Transverse colon (tissue), 4 donors: ENCODE measurements at regions not wholly inside any gene's neighbourhood (a gene's known extent, or its start where the extent isn't known, plus 50 kb on each side); places are given as distances from the start of the nearest gene placed in this dataset.

ENCODE experiments used
- DNase-seq: peaks from one replicate; pipeline ENCODE4 v3.0.0-alpha.2; 2019
- H3K27ac ChIP-seq, 4 donors: fragments of 200-600 bp; sonication (generic); 2 replicates each; pipeline ENCODE4 v1.5.1; 2016 to 2018; ENCODE audit warnings: inconsistent platforms in 4 of 4
- H3K27me3 ChIP-seq: fragments of 200-600 bp; sonication (generic); 2 replicates; pipeline ENCODE4 v1.5.1; 2017; ENCODE audit warnings: inconsistent platforms
- H3K36me3 ChIP-seq, 4 donors: fragments of 200-600 bp; sonication (generic); 2 replicates each; pipeline ENCODE4 v1.5.1; 2017 to 2019; ENCODE audit warnings: inconsistent platforms in 4 of 4
- H3K4me1 ChIP-seq, 4 donors: fragments of 200-600 bp; sonication (generic); 2 replicates each; pipeline ENCODE4 v1.5.1; 2017 to 2020; ENCODE audit warnings: inconsistent platforms in 4 of 4
- H3K4me3 ChIP-seq, 4 donors: fragments of 200-600 bp; sonication (generic); 1 replicate in 1 of 4; 2 replicates in 3 of 4; pipeline versions ENCODE4 v1.5.1 to v1.6.1; 2017 to 2019; ENCODE audit warnings: inconsistent platforms in 4 of 4
- H3K9me3 ChIP-seq, 2 donors: fragments of 200-600 bp; sonication (generic); 2 replicates each; pipeline ENCODE4 v1.5.1; 2017 to 2019; ENCODE audit warnings: inconsistent platforms in 2 of 2
- EP300 ChIP-seq: sonication (generic); formaldehyde crosslinking; IDR thresholded peaks from one replicate; pipeline ENCODE4 v1.6.1; 2017; ENCODE audit warnings: antibody characterized with exemption, low read depth
- POLR2A ChIP-seq: fragments of 450-650 bp; IDR thresholded peaks from one replicate; pipeline ENCODE4 v1.6.1; 2016; ENCODE audit warnings: antibody characterized with exemption, mild to moderate bottlenecking, moderate library complexity
- POLR2AphosphoS5 ChIP-seq, 3 donors: sonication (generic); formaldehyde crosslinking; IDR thresholded peaks; one replicate each; pipeline ENCODE4 v1.6.1; 2016; ENCODE audit warnings: antibody characterized with exemption in 3 of 3
- WGBS, 2 donors: methylation state at CpG; one replicate each; pipeline ENCODE4 v1.1.5; 2018; ENCODE audit warnings: low coverage in 1 of 2; 5-methylcytosine and 5-hydroxymethylcytosine counted together
- in situ Hi-C, 4 donors: fragments of 200-750 bp; cut with MboI; loops; one replicate each; pipeline versions ENCODE4 v1.15.0 to v1.15.1; 2017; ENCODE audit warnings: low sequenced_read_pairs in 3 of 4, low pct_ligation_motif_present in 1 of 4, low pct_unique_long_range_greater_than_20kb in 1 of 4
- intact Hi-C: fragments of 100-400 bp; cut with DNase I; formaldehyde crosslinking; loops from one replicate; pipeline ENCODE4 v1.15.1; 2023; ENCODE audit warnings: low total_unique reads
- TF ChIP-seq, protein P1 (sequence below), 5 experiments: fragments of 200-600 bp in 3 of 5; fragments of 450-650 bp in 2 of 5; sonication (generic) in 3 of 5; IDR thresholded peaks; 1 replicate in 2 of 5; 2 replicates in 3 of 5; pipeline ENCODE4 v1.5.1; 2016 to 2017; ENCODE audit warnings: antibody characterized with exemption in 5 of 5, inconsistent platforms in 3 of 5, mild to moderate bottlenecking in 2 of 5, moderate library complexity in 1 of 5

DNA sequence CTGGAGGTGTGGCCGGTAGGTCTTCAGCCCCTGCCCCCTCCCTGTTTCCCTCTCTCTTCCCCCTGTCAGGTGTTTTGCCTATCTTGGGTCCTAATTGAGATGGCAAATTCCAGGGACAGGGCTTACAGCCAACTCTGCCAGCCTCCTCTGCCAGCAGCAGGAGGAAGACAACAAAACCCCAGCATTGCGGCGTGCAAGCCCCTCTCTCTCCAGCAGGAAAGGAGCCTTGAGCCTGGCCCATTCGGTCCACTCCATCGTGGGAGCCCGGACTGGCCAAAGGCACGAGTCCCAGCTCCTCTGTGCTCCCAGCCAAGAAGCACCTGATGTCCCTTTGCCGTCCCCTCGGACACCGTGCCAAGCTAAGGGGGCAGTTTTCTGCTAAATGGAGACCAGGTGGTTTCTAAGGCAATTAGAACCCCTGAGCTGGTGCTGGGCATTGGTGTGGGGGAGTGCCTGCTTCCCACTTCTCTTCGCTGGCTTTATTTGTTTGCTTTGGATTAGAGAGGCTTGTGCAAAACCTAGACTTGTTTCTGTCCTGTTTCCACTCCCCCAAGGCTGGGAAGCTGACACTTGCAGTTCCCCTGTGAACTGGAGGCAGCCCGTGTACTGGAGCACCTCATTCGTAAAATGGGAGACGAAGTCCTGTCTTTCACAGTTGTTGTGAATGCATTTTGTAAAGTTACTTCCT is 57.1 kb upstream of the LHX5 start:
- no peaks in the 10 kb centered on the region for H3K36me3 ChIP-seq
- H3K27me3 ChIP-seq: peaks cover 37% of the 10 kb centered on the region
- no peak overlapping the region for H3K4me3 ChIP-seq
- intact Hi-C loops (no loop called here), in situ Hi-C loops (no loop called here)
- DNase-seq: no peak
- H3K4me1 ChIP-seq: no peaks in the 10 kb centered on the region
- TF ChIP-seq, protein P1, sequence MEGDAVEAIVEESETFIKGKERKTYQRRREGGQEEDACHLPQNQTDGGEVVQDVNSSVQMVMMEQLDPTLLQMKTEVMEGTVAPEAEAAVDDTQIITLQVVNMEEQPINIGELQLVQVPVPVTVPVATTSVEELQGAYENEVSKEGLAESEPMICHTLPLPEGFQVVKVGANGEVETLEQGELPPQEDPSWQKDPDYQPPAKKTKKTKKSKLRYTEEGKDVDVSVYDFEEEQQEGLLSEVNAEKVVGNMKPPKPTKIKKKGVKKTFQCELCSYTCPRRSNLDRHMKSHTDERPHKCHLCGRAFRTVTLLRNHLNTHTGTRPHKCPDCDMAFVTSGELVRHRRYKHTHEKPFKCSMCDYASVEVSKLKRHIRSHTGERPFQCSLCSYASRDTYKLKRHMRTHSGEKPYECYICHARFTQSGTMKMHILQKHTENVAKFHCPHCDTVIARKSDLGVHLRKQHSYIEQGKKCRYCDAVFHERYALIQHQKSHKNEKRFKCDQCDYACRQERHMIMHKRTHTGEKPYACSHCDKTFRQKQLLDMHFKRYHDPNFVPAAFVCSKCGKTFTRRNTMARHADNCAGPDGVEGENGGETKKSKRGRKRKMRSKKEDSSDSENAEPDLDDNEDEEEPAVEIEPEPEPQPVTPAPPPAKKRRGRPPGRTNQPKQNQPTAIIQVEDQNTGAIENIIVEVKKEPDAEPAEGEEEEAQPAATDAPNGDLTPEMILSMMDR (IDR thresholded peaks at IDR 0.05): no peak
- no peak for TF ChIP-seq POLR2A
- TF ChIP-seq POLR2AphosphoS5 (IDR thresholded peaks at IDR 0.05): no peak
- TF ChIP-seq EP300: no peak
- no peak overlapping the region for H3K27ac ChIP-seq
- 28 to 37% methylated on average over 4 to 14 of the region's 14 CpGs for WGBS, 2 donors
- H3K9me3 ChIP-seq: no peaks in the 10 kb centered on the region

DNA sequence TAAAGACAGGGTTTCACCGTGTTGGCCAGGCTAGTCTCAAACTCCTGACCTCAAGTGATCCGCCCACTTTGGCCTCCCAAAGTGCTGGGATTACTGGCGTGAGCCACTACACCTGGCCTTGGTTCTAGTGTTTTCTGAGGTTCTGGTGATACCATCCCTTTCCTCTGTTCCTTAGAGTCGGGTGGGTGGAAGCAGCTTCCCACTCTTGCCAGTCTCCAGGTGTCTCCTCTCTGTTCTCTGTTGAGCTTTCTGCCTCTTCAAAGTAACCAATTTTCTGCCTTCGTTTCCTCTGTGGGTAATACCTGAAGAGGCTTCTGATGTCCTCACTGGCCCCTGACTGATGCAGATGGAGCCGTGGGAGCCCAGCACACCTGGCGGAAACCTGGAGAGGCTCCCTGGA is 53.4 kb upstream of the LHX5 start:
- intact Hi-C loops (no loop called here), in situ Hi-C loops (no loop called here)
- Histone ChIP-seq H3K36me3 (no peaks in the 10 kb centered on the region), H3K4me1 (no peaks in the 10 kb centered on the region), H3K27ac (no peak overlapping the region), H3K9me3 (no peaks in the 10 kb centered on the region), H3K4me3 (no peak overlapping the region), H3K27me3 (peaks cover 65% of the 10 kb centered on the region)
- TF ChIP-seq POLR2A: no peak
- no peak for TF ChIP-seq POLR2AphosphoS5 (IDR thresholded peaks at IDR 0.05)
- TF ChIP-seq EP300: no peak
- TF ChIP-seq, protein P1 (IDR thresholded peaks at IDR 0.05): no peak
- DNase-seq: no peak
- 66 to 73% methylated on average over 4 to 7 of the region's 7 CpGs for WGBS, 2 donors

DNA sequence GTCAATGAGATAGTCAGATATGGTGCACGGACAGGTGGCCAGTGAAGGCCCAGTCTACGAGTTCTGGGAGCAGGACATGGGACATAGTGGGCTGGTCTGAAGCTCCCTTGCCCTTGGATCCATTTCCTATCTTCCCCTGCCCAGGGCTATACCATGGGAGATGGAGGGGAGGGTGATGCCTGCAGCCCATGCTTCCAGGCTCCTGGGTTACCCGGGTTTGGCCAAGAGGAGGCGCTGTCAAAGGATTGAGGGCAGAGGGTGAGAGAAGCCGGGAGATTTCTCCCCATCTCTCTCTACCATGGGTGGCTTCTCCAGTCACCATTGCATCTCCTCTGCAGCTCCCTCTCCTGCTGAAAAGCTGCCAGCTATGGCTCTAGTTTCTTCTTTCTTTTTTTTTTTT is 52.8 kb upstream of the LHX5 start:
- H3K9me3 ChIP-seq: no peaks in the 10 kb centered on the region
- H3K36me3 ChIP-seq: no peaks in the 10 kb centered on the region
- H3K4me3 ChIP-seq: no peak overlapping the region
- H3K4me1 ChIP-seq: no peaks in the 10 kb centered on the region
- H3K27ac ChIP-seq: no peak overlapping the region
- in situ Hi-C loops (no loop called here), intact Hi-C loops (no loop called here)
- 76 to 87% methylated on average over 3 to 5 of the region's 5 CpGs for WGBS, 2 donors
- peaks cover 71% of the 10 kb centered on the region for H3K27me3 ChIP-seq
- DNase-seq: no peak
- TF ChIP-seq, protein P1 (IDR thresholded peaks at IDR 0.05): no peak
- TF ChIP-seq POLR2A: no peak
- no peak for TF ChIP-seq EP300
- no peak for TF ChIP-seq POLR2AphosphoS5 (IDR thresholded peaks at IDR 0.05)

DNA sequence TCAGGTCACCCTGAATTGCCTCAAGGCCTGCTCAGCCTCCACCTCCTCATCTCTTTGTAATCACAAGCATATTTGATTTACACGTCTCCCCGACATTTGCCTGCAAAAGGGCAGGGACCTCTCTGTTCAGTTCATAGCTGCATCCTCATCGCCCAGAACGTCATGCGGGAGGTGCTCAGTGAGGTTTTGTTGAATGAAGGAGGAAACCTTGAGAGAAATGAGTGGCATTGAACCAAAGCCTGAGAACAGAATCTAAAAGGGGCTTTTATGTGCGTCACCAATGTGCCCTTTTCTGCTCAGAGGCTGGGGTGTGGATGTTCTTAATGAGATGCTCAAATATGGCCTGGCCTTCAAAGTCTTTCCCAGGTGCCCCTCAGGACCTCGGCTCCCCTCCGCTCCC is 50.0 kb upstream of the LHX5 start:
- intact Hi-C loops (no loop called here), in situ Hi-C loops (no loop called here)
- no peak for TF ChIP-seq EP300
- no peak for DNase-seq
- Histone ChIP-seq H3K27me3 (peaks cover 75% of the 10 kb centered on the region), H3K4me3 (no peak overlapping the region), H3K4me1 (no peaks in the 10 kb centered on the region), H3K36me3 (no peaks in the 10 kb centered on the region), H3K9me3 (no peaks in the 10 kb centered on the region), H3K27ac (no peak overlapping the region)
- WGBS, 2 donors: 44 to 71% methylated on average over 2 to 8 of the region's 8 CpGs
